CD14-positive monocyte (primary cell): ENCODE measurements at regions not wholly inside any gene's neighbourhood (a gene's known extent, or its start where the extent isn't known, plus 50 kb on each side); places are given as distances from the start of the nearest gene placed in this dataset.

Experiments used
- DNase-seq, 3 donors: peaks; one replicate each; pipeline ENCODE4 v3.0.0-alpha.2; 2011 to 2022
- H2AFZ ChIP-seq: 2 replicates; pipeline ENCODE4 v1.6.0; 2012; ENCODE audit warnings: mild to moderate bottlenecking, low read depth, low read length, inconsistent platforms; ENCODE audit not compliant: insufficient read depth, poor library complexity, severe bottlenecking
- H3K27ac ChIP-seq, 2 donors: 1 replicate in 1 of 2; 2 replicates in 1 of 2; pipeline ENCODE4 v1.5.1; 2012 to 2013; ENCODE audit warnings: low read length in 2 of 2, control low read depth in 1 of 2, inconsistent platforms in 1 of 2, low read depth in 1 of 2, mild to moderate bottlenecking in 1 of 2
- H3K27me3 ChIP-seq, 2 donors: one replicate each; pipeline versions ENCODE4 v1.6.0 to v1.6.1; 2011 to 2013; ENCODE audit warnings: low read length in 2 of 2; ENCODE audit not compliant: control insufficient read depth in 2 of 2, insufficient read depth in 2 of 2
- H3K36me3 ChIP-seq, 2 donors: replicated peaks in 1 of 2; 1 replicate in 1 of 2; 2 replicates in 1 of 2; pipeline versions ENCODE4 v1.5.1 to v1.6.1; 2012 to 2013; ENCODE audit warnings: low read length in 2 of 2, control low read depth in 1 of 2, inconsistent platforms in 1 of 2, mild to moderate bottlenecking in 1 of 2; ENCODE audit not compliant: insufficient read depth in 2 of 2, control insufficient read depth in 1 of 2
- H3K4me1 ChIP-seq, 2 donors: 1 replicate in 1 of 2; 2 replicates in 1 of 2; pipeline versions ENCODE4 v1.5.1 to v1.6.1; 2012 to 2013; ENCODE audit warnings: low read length in 2 of 2, control low read depth in 1 of 2, inconsistent platforms in 1 of 2, mild to moderate bottlenecking in 1 of 2, moderate library complexity in 1 of 2; ENCODE audit not compliant: insufficient read depth in 2 of 2, control insufficient read depth in 1 of 2
- H3K4me2 ChIP-seq: replicated peaks from 2 replicates; pipeline ENCODE3; 2012; ENCODE audit warnings: low read length, moderate library complexity, mild to moderate bottlenecking; ENCODE audit not compliant: poor library complexity, severe bottlenecking; ENCODE audit errors: extremely low read depth
- H3K4me3 ChIP-seq, 3 experiments: fragments of 200-600 bp in 1 of 3; sonication (generic) in 1 of 3; replicated peaks in 1 of 3; 1 replicate in 2 of 3; 2 replicates in 1 of 3; pipeline ENCODE4 v1.5.1; 2011 to 2013; ENCODE audit warnings: low read length in 3 of 3, mild to moderate bottlenecking in 3 of 3, control low read depth in 2 of 3, low read depth in 2 of 3, inconsistent platforms in 1 of 3, moderate library complexity in 1 of 3
- H3K79me2 ChIP-seq: 2 replicates; pipeline ENCODE4 v1.6.0; 2012; ENCODE audit warnings: mild to moderate bottlenecking, control low read depth, inconsistent platforms, low read length, moderate library complexity; ENCODE audit not compliant: insufficient read depth
- H3K9ac ChIP-seq: 2 replicates; pipeline ENCODE4 v1.6.0; 2017; ENCODE audit warnings: low read length, mild to moderate bottlenecking; ENCODE audit not compliant: insufficient read depth, poor library complexity, severe bottlenecking
- H3K9me3 ChIP-seq, 2 donors: replicated peaks in 1 of 2; 1 replicate in 1 of 2; 2 replicates in 1 of 2; pipeline versions ENCODE4 v1.5.1 to v1.6.1; 2012 to 2013; ENCODE audit warnings: low read length in 2 of 2, control low read depth in 1 of 2; ENCODE audit not compliant: control insufficient read depth in 1 of 2, insufficient read depth in 1 of 2
- H4K20me1 ChIP-seq: 2 replicates; pipeline ENCODE4 v1.6.0; 2012; ENCODE audit warnings: mild to moderate bottlenecking, low read length, control low read depth, moderate library complexity; ENCODE audit not compliant: insufficient read depth
- H3K27ac Mint-ChIP-seq, 7 donors: one replicate each; pipeline ENCODE4 v1.8.0; 2020; ENCODE audit warnings: mild to moderate bottlenecking in 7 of 7, mixed read lengths in 7 of 7, moderate library complexity in 6 of 7, inconsistent platforms in 2 of 7
- H3K27me3 Mint-ChIP-seq, 3 donors: one replicate each; pipeline ENCODE4 v1.8.0; 2021 to 2022; ENCODE audit warnings: low read depth in 3 of 3, mild to moderate bottlenecking in 3 of 3, mixed read lengths in 3 of 3, moderate library complexity in 3 of 3, inconsistent platforms in 1 of 3
- H3K36me3 Mint-ChIP-seq, 2 donors: one replicate each; pipeline ENCODE4 v1.8.0; 2020; ENCODE audit warnings: mixed read lengths in 2 of 2, inconsistent platforms in 1 of 2, mild to moderate bottlenecking in 1 of 2
- H3K4me1 Mint-ChIP-seq: one replicate; pipeline ENCODE4 v1.8.0; 2020; ENCODE audit warnings: mild to moderate bottlenecking, mixed read lengths
- H3K4me3 Mint-ChIP-seq, 2 donors: one replicate each; pipeline ENCODE4 v1.8.0; 2020; ENCODE audit warnings: mild to moderate bottlenecking in 2 of 2, mixed read lengths in 2 of 2, moderate library complexity in 1 of 2
- H3K9me3 Mint-ChIP-seq, 7 donors: one replicate each; pipeline ENCODE4 v1.8.0; 2020 to 2022; ENCODE audit warnings: mixed read lengths in 7 of 7, mild to moderate bottlenecking in 6 of 7, moderate library complexity in 6 of 7, inconsistent platforms in 2 of 7
- WGBS: methylation state at CpG from one replicate; pipeline ENCODE4 v1.1.5; 2013; ENCODE audit warnings: missing lambda C conversion rate; ENCODE audit not compliant: insufficient coverage; 5-methylcytosine and 5-hydroxymethylcytosine counted together
- intact Hi-C, 2 donors: fragments of 100-400 bp; cut with micrococcal nuclease; formaldehyde crosslinking; loops; one replicate each; pipeline versions ENCODE4 v1.15.0 to v1.15.1; 2023
- TF ChIP-seq, protein P1 (sequence below): fragments of 200-600 bp; IDR thresholded peaks from one replicate; pipeline ENCODE4 v1.8.0; 2022; ENCODE audit warnings: antibody characterized with exemption, mild to moderate bottlenecking

GRCh38 chr6:40928763-40929162 lies 110.3 kb downstream of the UNC5CL start:
- H3K27me3 ChIP-seq = peaks cover 0 to 2% of the 10 kb centered on the region in 2 donors
- peaks cover 2 to 3% (median 2%) of the 10 kb centered on the region in 3 donors for H3K27me3 Mint-ChIP-seq
- intact Hi-C loops = no loop called here

DNA sequence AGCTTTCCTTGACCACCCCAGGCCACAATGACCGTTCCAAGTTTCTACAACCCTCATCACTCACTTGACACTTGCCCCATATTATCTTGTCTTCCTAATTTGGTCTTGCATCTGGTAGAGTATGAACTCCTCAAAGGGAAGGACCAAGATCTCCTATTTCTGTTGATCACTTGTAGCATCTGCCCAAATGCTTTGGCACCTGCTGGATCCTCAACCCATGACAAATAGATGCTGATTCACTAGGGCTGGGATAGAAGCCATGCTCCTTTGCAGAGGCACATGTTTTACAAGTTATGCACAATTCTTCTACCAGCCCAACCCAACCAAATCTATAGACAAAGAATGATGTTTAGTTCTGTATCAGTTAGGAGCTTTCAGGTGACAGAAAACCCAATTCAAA lies 110.7 kb downstream of the UNC5CL start:
- Histone ChIP-seq H3K4me3 (no peak overlapping the region), H3K4me2 (no peak overlapping the region), H3K9ac (no peak overlapping the region), H2AFZ (no peak overlapping the region), H3K27ac (no peak overlapping the region), H3K36me3 (no peaks in the 10 kb centered on the region), H3K4me1 (no peaks in the 10 kb centered on the region), H4K20me1 (no peaks in the 10 kb centered on the region), H3K27me3 (peaks cover 0 to 2% of the 10 kb centered on the region in 2 donors), H3K79me2 (no peaks in the 10 kb centered on the region), H3K9me3 (no peaks in the 10 kb centered on the region)
- Mint-ChIP-seq H3K36me3 (no peaks in the 10 kb centered on the region), H3K27me3 (peaks cover 2 to 3% (median 2%) of the 10 kb centered on the region in 3 donors), H3K4me3 (no peak overlapping the region), H3K4me1 (no peaks in the 10 kb centered on the region), H3K9me3 (peaks cover 0 to 1% (median 0%) of the 10 kb centered on the region in 7 donors), H3K27ac (no peak overlapping the region)
- WGBS = no CpG with 5 or more reads among the region's 1 CpG
- DNase-seq = no peak
- TF ChIP-seq, protein P1, sequence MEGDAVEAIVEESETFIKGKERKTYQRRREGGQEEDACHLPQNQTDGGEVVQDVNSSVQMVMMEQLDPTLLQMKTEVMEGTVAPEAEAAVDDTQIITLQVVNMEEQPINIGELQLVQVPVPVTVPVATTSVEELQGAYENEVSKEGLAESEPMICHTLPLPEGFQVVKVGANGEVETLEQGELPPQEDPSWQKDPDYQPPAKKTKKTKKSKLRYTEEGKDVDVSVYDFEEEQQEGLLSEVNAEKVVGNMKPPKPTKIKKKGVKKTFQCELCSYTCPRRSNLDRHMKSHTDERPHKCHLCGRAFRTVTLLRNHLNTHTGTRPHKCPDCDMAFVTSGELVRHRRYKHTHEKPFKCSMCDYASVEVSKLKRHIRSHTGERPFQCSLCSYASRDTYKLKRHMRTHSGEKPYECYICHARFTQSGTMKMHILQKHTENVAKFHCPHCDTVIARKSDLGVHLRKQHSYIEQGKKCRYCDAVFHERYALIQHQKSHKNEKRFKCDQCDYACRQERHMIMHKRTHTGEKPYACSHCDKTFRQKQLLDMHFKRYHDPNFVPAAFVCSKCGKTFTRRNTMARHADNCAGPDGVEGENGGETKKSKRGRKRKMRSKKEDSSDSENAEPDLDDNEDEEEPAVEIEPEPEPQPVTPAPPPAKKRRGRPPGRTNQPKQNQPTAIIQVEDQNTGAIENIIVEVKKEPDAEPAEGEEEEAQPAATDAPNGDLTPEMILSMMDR = no peak
- intact Hi-C loops = no loop called here

More at GRCh38 chr6:40928763-40929162, 110.3 kb downstream of the UNC5CL start:
- Mint-ChIP-seq H3K36me3 (no peaks in the 10 kb centered on the region), H3K4me1 (no peaks in the 10 kb centered on the region), H3K9me3 (peaks cover 0 to 1% (median 0%) of the 10 kb centered on the region in 7 donors), H3K4me3 (no peak overlapping the region), H3K27ac (no peak overlapping the region)
- TF ChIP-seq, protein P1 = no peak
- 100% methylated on average over 1 of the region's 3 CpGs for WGBS
- Histone ChIP-seq H3K9me3 (no peaks in the 10 kb centered on the region), H3K36me3 (no peaks in the 10 kb centered on the region), H4K20me1 (no peaks in the 10 kb centered on the region), H2AFZ (no peak overlapping the region), H3K79me2 (no peaks in the 10 kb centered on the region), H3K27ac (no peak overlapping the region), H3K4me3 (no peak overlapping the region), H3K4me1 (no peaks in the 10 kb centered on the region), H3K4me2 (no peak overlapping the region), H3K9ac (no peak overlapping the region)
- DNase-seq = no peak
